RWPE2 (cell line): ENCODE measurements at regions not wholly inside any gene's neighbourhood (a gene's known extent, or its start where the extent isn't known, plus 50 kb on each side); places are given as distances from the start of the nearest gene placed in this dataset.
"Not testable (repeated sequence)": the region's sequence is repeated elsewhere in the genome, so short reads cannot be mapped to it uniquely, and the experiment has no call there.

ENCODE experiments used
- ATAC-seq: fragments of 200-7000 bp; cut with Tn5 transposase; 3 replicates; pipeline ENCODE4 v1.9.1; 2021; ENCODE audit warnings: low read depth
- DNase-seq: peaks from one replicate; pipeline ENCODE4 v3.0.0-alpha.2; 2020; ENCODE audit warnings: low spot score
- H3K27ac ChIP-seq: fragments of 450-650 bp; 2 replicates; pipeline ENCODE4 v1.5.1; 2017; ENCODE audit warnings: mild to moderate bottlenecking; ENCODE audit not compliant: poor library complexity, severe bottlenecking
- H3K27me3 ChIP-seq: fragments of 250-450 bp; sonication (Bioruptor Pico); 2 replicates; pipeline ENCODE4 v1.5.1; 2021; ENCODE audit warnings: mild to moderate bottlenecking, moderate library complexity; ENCODE audit not compliant: insufficient read depth, poor library complexity, severe bottlenecking
- H3K36me3 ChIP-seq: fragments of 250-450 bp; sonication (Bioruptor Pico); 2 replicates; pipeline ENCODE4 v1.5.1; 2020; ENCODE audit warnings: low read depth, mild to moderate bottlenecking, moderate library complexity
- H3K4me1 ChIP-seq: fragments of 250-450 bp; sonication (Bioruptor Pico); 2 replicates; pipeline ENCODE4 v1.5.1; 2021; ENCODE audit warnings: mild to moderate bottlenecking, moderate library complexity; ENCODE audit not compliant: insufficient read depth, poor library complexity, severe bottlenecking
- H3K4me3 ChIP-seq: fragments of 250-450 bp; sonication (Bioruptor Pico); 2 replicates; pipeline ENCODE4 v1.5.1; 2021; ENCODE audit warnings: mild to moderate bottlenecking, moderate library complexity; ENCODE audit not compliant: severe bottlenecking
- H3K9me3 ChIP-seq: fragments of 250-450 bp; sonication (Bioruptor Pico); 2 replicates; pipeline ENCODE4 v1.5.1; 2021; ENCODE audit warnings: mild to moderate bottlenecking, moderate library complexity; ENCODE audit not compliant: severe bottlenecking
- TF ChIP-seq, protein P1 (sequence below): fragments of 450-650 bp; IDR thresholded peaks from one replicate; pipeline ENCODE4 v1.5.1; 2017; ENCODE audit warnings: mild to moderate bottlenecking, moderate library complexity; ENCODE audit not compliant: poor library complexity, severe bottlenecking

- DNase-seq (no peak), ATAC-seq (no peak)
- Histone ChIP-seq H3K4me1 (peaks cover 44% of the 10 kb centered on the region), H3K9me3 (no peaks in the 10 kb centered on the region), H3K27me3 (no peaks in the 10 kb centered on the region), H3K36me3 (no peaks in the 10 kb centered on the region), H3K27ac (peak overlapping the region; percentile 74), H3K4me3 (no peak overlapping the region)
- TF ChIP-seq, protein P1, sequence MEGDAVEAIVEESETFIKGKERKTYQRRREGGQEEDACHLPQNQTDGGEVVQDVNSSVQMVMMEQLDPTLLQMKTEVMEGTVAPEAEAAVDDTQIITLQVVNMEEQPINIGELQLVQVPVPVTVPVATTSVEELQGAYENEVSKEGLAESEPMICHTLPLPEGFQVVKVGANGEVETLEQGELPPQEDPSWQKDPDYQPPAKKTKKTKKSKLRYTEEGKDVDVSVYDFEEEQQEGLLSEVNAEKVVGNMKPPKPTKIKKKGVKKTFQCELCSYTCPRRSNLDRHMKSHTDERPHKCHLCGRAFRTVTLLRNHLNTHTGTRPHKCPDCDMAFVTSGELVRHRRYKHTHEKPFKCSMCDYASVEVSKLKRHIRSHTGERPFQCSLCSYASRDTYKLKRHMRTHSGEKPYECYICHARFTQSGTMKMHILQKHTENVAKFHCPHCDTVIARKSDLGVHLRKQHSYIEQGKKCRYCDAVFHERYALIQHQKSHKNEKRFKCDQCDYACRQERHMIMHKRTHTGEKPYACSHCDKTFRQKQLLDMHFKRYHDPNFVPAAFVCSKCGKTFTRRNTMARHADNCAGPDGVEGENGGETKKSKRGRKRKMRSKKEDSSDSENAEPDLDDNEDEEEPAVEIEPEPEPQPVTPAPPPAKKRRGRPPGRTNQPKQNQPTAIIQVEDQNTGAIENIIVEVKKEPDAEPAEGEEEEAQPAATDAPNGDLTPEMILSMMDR: no peak
Measured at GRCh38 chr11:57903011-57903410, 120.7 kb upstream of the OR9Q1 start.

DNA sequence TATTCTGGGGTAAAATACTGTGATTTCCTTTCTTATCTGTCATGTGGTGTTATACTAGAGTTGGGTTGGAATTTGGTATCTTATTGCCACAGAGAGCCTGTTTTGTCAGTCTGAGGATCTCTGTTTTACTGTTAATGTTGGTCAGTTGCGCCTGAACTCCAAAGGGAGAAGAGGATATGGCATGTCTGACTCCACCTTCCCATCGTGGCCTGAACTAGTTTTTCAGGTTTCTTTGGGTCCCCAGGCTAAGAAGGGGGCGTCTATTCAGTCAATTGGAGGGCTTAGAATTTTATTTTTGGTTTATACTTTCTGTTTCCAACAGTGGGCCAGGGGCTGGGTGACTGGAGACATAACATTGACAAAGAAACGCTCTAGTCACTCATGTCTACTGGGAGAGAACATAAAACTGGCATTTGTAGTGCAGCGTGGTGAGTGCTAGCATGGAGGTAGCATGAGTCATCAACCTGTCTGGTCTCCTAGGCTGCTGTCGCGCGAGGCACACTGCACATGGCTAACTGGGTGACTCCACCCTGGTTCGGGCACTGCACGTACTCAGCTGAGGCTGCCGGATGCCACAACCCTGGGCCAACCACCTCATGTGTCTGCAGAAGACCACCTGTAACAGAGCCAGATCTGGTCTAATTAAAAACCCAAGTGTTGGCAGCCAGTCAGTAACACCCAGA lies 120.1 kb upstream of the OR9Q1 start:
- no peaks in the 10 kb centered on the region for H3K27me3 ChIP-seq
- peak overlapping the region; percentile 74 for H3K27ac ChIP-seq
- ATAC-seq (peak; percentile 74), DNase-seq (peak; percentile 70)
- TF ChIP-seq, protein P1: no peak
- no peaks in the 10 kb centered on the region for H3K9me3 ChIP-seq
- no peak overlapping the region for H3K4me3 ChIP-seq
- H3K4me1 ChIP-seq: peaks cover 44% of the 10 kb centered on the region
- H3K36me3 ChIP-seq: no peaks in the 10 kb centered on the region

DNA sequence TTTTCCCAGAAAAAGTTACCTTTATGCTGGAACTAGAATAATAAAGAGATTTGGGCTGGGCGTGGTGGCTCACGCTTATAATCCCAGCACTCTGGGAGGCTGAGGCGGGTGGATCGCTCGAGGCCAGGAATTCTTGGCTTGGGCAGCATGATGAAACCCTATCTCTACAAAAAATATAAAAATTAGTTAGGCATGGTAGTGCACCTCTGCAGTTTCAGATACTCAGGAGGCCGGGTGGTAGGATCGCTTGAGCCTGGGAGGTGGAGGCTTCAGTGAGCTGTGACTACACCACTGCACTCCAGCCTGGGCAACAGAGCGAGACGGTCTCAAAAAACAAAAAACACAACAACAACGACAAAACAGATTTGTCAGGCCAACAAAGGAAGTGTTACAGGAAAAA lies 119.3 kb upstream of the OR9Q1 start:
- no peak for ATAC-seq
- H3K27ac ChIP-seq: peak overlapping the region; percentile 74
- DNase-seq: no peak

GRCh38 chr11:57905439-57905838 lies 118.2 kb upstream of the OR9Q1 start:
- Histone ChIP-seq H3K27ac (no peak overlapping the region), H3K27me3 (no peaks in the 10 kb centered on the region), H3K4me3 (no peak overlapping the region), H3K4me1 (peaks cover 40% of the 10 kb centered on the region), H3K36me3 (no peaks in the 10 kb centered on the region), H3K9me3 (no peaks in the 10 kb centered on the region)
- DNase-seq: no peak
- ATAC-seq: no peak
- TF ChIP-seq, protein P1: no peak

More for the DNA sequence above, 119.3 kb upstream of the OR9Q1 start:
- Histone ChIP-seq H3K9me3 (no peaks in the 10 kb centered on the region), H3K4me3 (no peak overlapping the region), H3K4me1 (peaks cover 44% of the 10 kb centered on the region), H3K27me3 (no peaks in the 10 kb centered on the region), H3K36me3 (no peaks in the 10 kb centered on the region)
- TF ChIP-seq, protein P1: no peak

DNA sequence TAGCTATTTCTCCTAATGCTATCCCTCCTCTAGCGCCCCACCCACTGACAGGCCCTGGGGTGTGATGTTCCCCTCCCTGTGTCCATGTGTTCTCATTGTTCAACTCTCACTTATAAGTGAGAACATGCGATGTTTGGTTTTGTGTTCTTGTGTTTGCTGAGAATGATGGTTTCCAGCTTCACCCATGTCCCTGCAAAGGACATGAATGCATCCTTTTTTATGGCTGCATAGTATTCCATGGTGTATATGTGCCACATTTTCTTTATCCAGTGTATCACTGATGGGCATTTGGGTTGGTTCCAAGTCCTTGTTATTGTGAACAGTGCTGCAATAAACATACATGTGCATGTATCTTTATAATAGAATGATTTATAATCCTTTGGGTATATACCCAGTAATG lies 115.3 kb upstream of the OR9Q1 start:
- not testable (repeated sequence) for H3K9me3 ChIP-seq, H3K27ac ChIP-seq, ATAC-seq, H3K36me3 ChIP-seq, H3K4me3 ChIP-seq, H3K27me3 ChIP-seq, DNase-seq
- peaks cover 11% of the 10 kb centered on the region for H3K4me1 ChIP-seq

DNA sequence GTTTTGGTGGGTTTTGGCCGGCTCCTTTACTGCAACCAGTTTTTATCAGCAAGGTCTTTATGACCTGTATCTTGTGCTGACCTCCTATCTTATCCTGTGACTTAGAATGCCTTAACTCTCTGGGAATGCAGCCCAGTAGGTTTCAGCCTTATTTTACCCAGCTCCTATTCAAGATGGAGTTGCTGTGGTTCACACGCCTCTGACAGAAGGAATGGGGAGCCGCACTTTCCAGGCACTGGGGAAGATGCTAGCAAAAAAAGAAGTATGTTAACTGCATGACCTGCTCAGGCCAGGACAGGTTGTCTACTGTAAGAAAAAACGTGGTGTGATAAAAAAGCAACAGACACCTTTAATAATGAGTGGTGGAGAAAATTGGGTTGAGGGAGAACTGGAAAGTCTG lies 112.2 kb upstream of the OR9Q1 start:
- not testable (repeated sequence) for ATAC-seq, H3K27me3 ChIP-seq, H3K9me3 ChIP-seq, H3K27ac ChIP-seq, DNase-seq, H3K4me3 ChIP-seq, H3K36me3 ChIP-seq, H3K4me1 ChIP-seq
